Trophoblast cell (in vitro differentiated cells and primary cell): ENCODE measurements at regions not wholly inside any gene's neighbourhood (a gene's known extent, or its start where the extent isn't known, plus 50 kb on each side); places are given as distances from the start of the nearest gene placed in this dataset.
"Not testable (repeated sequence)": the region's sequence is repeated elsewhere in the genome, so short reads cannot be mapped to it uniquely, and the experiment has no call there.

ENCODE experiments used
- DNase-seq, 2 donors: peaks; one replicate each; pipeline ENCODE4 v3.0.0-alpha.2; 2016
- H2AFZ ChIP-seq: 2 replicates; pipeline ENCODE4 v1.6.1; 2013; ENCODE audit warnings: low read length, moderate library complexity, mild to moderate bottlenecking; ENCODE audit not compliant: insufficient read depth, poor library complexity
- H2AK5ac ChIP-seq: 2 replicates; pipeline ENCODE4 v1.6.1; 2013; ENCODE audit warnings: mild to moderate bottlenecking, low read length
- H2BK120ac ChIP-seq: 2 replicates; pipeline ENCODE4 v1.6.1; 2013; ENCODE audit warnings: low read length, mild to moderate bottlenecking, moderate library complexity; ENCODE audit not compliant: insufficient read depth, poor library complexity
- H2BK12ac ChIP-seq: 2 replicates; pipeline ENCODE4 v1.6.1; 2013; ENCODE audit warnings: mild to moderate bottlenecking, low read length, moderate library complexity
- H2BK5ac ChIP-seq: 2 replicates; pipeline ENCODE4 v1.6.1; 2013; ENCODE audit warnings: low read length, low read depth, moderate library complexity, mild to moderate bottlenecking; ENCODE audit not compliant: poor library complexity
- H3K14ac ChIP-seq: 2 replicates; pipeline ENCODE4 v1.6.1; 2013; ENCODE audit warnings: mild to moderate bottlenecking, low read length
- H3K18ac ChIP-seq: 2 replicates; pipeline ENCODE4 v1.6.1; 2013; ENCODE audit warnings: mild to moderate bottlenecking, low read length
- H3K23ac ChIP-seq: 2 replicates; pipeline ENCODE4 v1.6.1; 2013; ENCODE audit warnings: low read length
- H3K27ac ChIP-seq: 2 replicates; pipeline ENCODE4 v1.5.1; 2013; ENCODE audit warnings: low read depth, mild to moderate bottlenecking, inconsistent platforms, low read length, moderate library complexity
- H3K27me3 ChIP-seq: 2 replicates; pipeline ENCODE4 v1.6.1; 2013; ENCODE audit warnings: inconsistent platforms, mild to moderate bottlenecking, low read length, moderate library complexity; ENCODE audit not compliant: insufficient read depth
- H3K36me3 ChIP-seq, 2 experiments: 1 replicate in 1 of 2; 2 replicates in 1 of 2; pipeline ENCODE4 v1.6.1; 2013; ENCODE audit warnings: low read length in 2 of 2, mild to moderate bottlenecking in 2 of 2, moderate library complexity in 1 of 2; ENCODE audit not compliant: insufficient read depth in 2 of 2, control insufficient read depth in 1 of 2
- H3K4ac ChIP-seq: 2 replicates; pipeline ENCODE4 v1.6.1; 2013; ENCODE audit warnings: low read depth, mild to moderate bottlenecking, low read length, moderate library complexity
- H3K4me1 ChIP-seq, 2 experiments: 1 replicate in 1 of 2; 2 replicates in 1 of 2; pipeline ENCODE4 v1.6.1; 2013; ENCODE audit warnings: low read length in 2 of 2, mild to moderate bottlenecking in 2 of 2, moderate library complexity in 1 of 2; ENCODE audit not compliant: insufficient read depth in 2 of 2, control insufficient read depth in 1 of 2
- H3K4me2 ChIP-seq: 2 replicates; pipeline ENCODE4 v1.6.1; 2013; ENCODE audit warnings: inconsistent platforms, mild to moderate bottlenecking, low read length, moderate library complexity
- H3K4me3 ChIP-seq: 2 replicates; pipeline ENCODE4 v1.5.1; 2013; ENCODE audit warnings: mild to moderate bottlenecking, low read depth, low read length, inconsistent platforms
- H3K79me1 ChIP-seq: one replicate; pipeline ENCODE4 v1.6.1; 2013; ENCODE audit warnings: low read length
- H3K79me2 ChIP-seq: 2 replicates; pipeline ENCODE4 v1.6.1; 2013; ENCODE audit warnings: low read length, mild to moderate bottlenecking; ENCODE audit not compliant: control insufficient read depth, insufficient read depth, poor library complexity
- H3K9ac ChIP-seq: 2 replicates; pipeline ENCODE4 v1.6.1; 2013; ENCODE audit warnings: mild to moderate bottlenecking, low read length
- H3K9me3 ChIP-seq: 2 replicates; pipeline ENCODE4 v1.6.1; 2013; ENCODE audit warnings: low read depth, mild to moderate bottlenecking, control low read depth, inconsistent platforms, low read length; ENCODE audit not compliant: insufficient read depth
- H4K12ac ChIP-seq: 2 replicates; pipeline ENCODE4 v1.6.1; 2013; ENCODE audit warnings: low read depth, mild to moderate bottlenecking, low read length, moderate library complexity
- H4K8ac ChIP-seq: 2 replicates; pipeline ENCODE4 v1.6.1; 2013; ENCODE audit warnings: low read depth, mild to moderate bottlenecking, low read length, moderate library complexity
- H4K91ac ChIP-seq: one replicate; pipeline ENCODE4 v1.6.1; 2013; ENCODE audit warnings: low read depth, mild to moderate bottlenecking, low read length, moderate library complexity
- WGBS: extraction: QIAGEN DNeasy Blood & Tissue Kit; methylation state at CpG from one replicate; pipeline ENCODE4 v1.1.7; 2013; ENCODE audit warnings: missing lambda C conversion rate; ENCODE audit not compliant: insufficient read length, insufficient coverage; ENCODE audit errors: extremely low coverage; 5-methylcytosine and 5-hydroxymethylcytosine counted together

DNA sequence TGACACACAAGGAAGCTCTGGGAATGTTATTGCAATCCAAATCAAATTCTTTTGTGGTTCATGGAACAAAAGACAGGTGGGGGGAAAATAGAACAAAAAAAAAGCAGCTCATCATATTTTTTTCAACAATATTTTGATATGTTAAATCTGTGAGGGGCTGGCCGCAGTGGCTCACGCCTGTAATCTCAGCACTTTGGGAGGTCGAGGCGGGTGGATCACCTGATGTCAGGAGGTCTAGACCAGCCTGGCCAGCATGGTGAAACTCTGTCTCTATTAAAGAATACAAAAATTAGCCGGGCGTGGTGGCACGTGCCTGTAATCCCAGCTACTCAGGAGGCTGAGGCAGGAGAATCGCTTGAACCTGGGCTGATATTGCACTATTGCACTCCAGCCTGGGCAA is 279.4 kb upstream of the SPAG17 start:
- not testable (repeated sequence) for H3K79me2 ChIP-seq, H3K4ac ChIP-seq, H3K23ac ChIP-seq, H3K79me1 ChIP-seq, H2BK5ac ChIP-seq, H3K4me2 ChIP-seq, H3K27me3 ChIP-seq, H3K9me3 ChIP-seq, H3K4me1 ChIP-seq, H4K91ac ChIP-seq, H3K36me3 ChIP-seq, H2AK5ac ChIP-seq, H2BK12ac ChIP-seq, H3K9ac ChIP-seq, H2BK120ac ChIP-seq, H3K18ac ChIP-seq, H4K8ac ChIP-seq, H3K27ac ChIP-seq, H2AFZ ChIP-seq, H3K4me3 ChIP-seq, H3K14ac ChIP-seq, H4K12ac ChIP-seq, DNase-seq
- WGBS, result no CpG with 5 or more reads among the region's 8 CpGs

GRCh38 chr1:118461154-118461553 is 276.1 kb upstream of the SPAG17 start:
- no peaks in the 10 kb centered on the region for H3K27me3 ChIP-seq
- H4K12ac ChIP-seq, result no peak overlapping the region
- no peak overlapping the region for H3K9ac ChIP-seq
- no peak overlapping the region for H3K4ac ChIP-seq
- H4K91ac ChIP-seq, result no peak overlapping the region
- H3K4me2 ChIP-seq, result no peak overlapping the region
- no peak overlapping the region for H2AK5ac ChIP-seq
- no peak overlapping the region for H2AFZ ChIP-seq
- H3K23ac ChIP-seq, result no peak overlapping the region
- no peak overlapping the region for H3K18ac ChIP-seq
- no peak overlapping the region for H3K14ac ChIP-seq
- no peaks in the 10 kb centered on the region for H3K79me1 ChIP-seq
- no peak overlapping the region for H3K4me3 ChIP-seq
- DNase-seq, result no peak
- no peak overlapping the region for H4K8ac ChIP-seq
- no peak overlapping the region for H3K27ac ChIP-seq
- no peak overlapping the region for H2BK12ac ChIP-seq
- no peaks in the 10 kb centered on the region for H3K4me1 ChIP-seq
- H2BK5ac ChIP-seq, result no peak overlapping the region
- H3K9me3 ChIP-seq, result no peaks in the 10 kb centered on the region
- H3K79me2 ChIP-seq, result no peaks in the 10 kb centered on the region
- no peak overlapping the region for H2BK120ac ChIP-seq
- no peaks in the 10 kb centered on the region for H3K36me3 ChIP-seq

GRCh38 chr1:118459871-118460270 is 274.8 kb upstream of the SPAG17 start:
- Histone ChIP-seq H3K9ac (no peak overlapping the region), H3K79me2 (no peaks in the 10 kb centered on the region), H2AK5ac (no peak overlapping the region), H2BK120ac (no peak overlapping the region), H3K23ac (no peak overlapping the region), H3K27ac (no peak overlapping the region), H3K4me1 (no peaks in the 10 kb centered on the region), H3K4me3 (no peak overlapping the region), H3K4me2 (no peak overlapping the region), H2BK5ac (no peak overlapping the region), H3K18ac (no peak overlapping the region), H3K9me3 (no peaks in the 10 kb centered on the region), H3K36me3 (no peaks in the 10 kb centered on the region), H3K27me3 (no peaks in the 10 kb centered on the region), H3K14ac (no peak overlapping the region), H3K4ac (no peak overlapping the region), H4K12ac (no peak overlapping the region), H4K91ac (no peak overlapping the region), H4K8ac (no peak overlapping the region), H2BK12ac (no peak overlapping the region), H2AFZ (no peak overlapping the region), H3K79me1 (no peaks in the 10 kb centered on the region)
- peak in 1 of 2 donors; percentile 57 for DNase-seq

DNA sequence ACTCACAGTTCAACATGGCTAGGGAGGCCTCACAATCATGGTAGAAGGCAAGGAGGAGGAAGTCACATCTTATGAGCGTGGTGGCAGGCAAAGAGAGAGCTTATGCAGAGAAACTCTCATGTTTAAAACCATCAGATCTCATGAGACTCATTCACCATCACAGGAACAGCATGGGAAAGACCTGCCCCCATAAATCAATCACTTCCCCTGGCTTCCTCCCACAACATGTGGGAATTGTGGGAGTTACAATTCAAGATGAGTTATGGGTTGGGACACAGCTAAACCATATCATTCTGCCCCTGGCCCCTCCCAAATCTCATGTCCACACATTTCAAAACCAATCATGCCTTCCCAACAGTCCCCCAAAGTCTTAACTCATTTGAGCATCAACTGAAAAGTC is 268.8 kb upstream of the SPAG17 start:
- not testable (repeated sequence) for H4K12ac ChIP-seq, H3K4me3 ChIP-seq, H3K79me2 ChIP-seq, H3K14ac ChIP-seq, DNase-seq, H3K36me3 ChIP-seq, H3K9ac ChIP-seq, H4K91ac ChIP-seq, H3K4ac ChIP-seq, H3K79me1 ChIP-seq, H3K27ac ChIP-seq, H3K27me3 ChIP-seq, H2BK120ac ChIP-seq, H3K23ac ChIP-seq, H2AK5ac ChIP-seq, H4K8ac ChIP-seq, H3K18ac ChIP-seq, H3K4me1 ChIP-seq, H2BK12ac ChIP-seq, H2BK5ac ChIP-seq, H2AFZ ChIP-seq, H3K4me2 ChIP-seq, H3K9me3 ChIP-seq
- WGBS, result no CpG with 5 or more reads among the region's 1 CpG

- H3K4me2 ChIP-seq, result no peak overlapping the region
- no CpG with 5 or more reads among the region's 1 CpG for WGBS
- H4K12ac ChIP-seq, result no peak overlapping the region
- no peak overlapping the region for H2BK12ac ChIP-seq
- no peaks in the 10 kb centered on the region for H3K36me3 ChIP-seq
- H3K9ac ChIP-seq, result no peak overlapping the region
- no peak overlapping the region for H3K23ac ChIP-seq
- H4K8ac ChIP-seq, result no peak overlapping the region
- peaks cover 7% of the 10 kb centered on the region for H3K9me3 ChIP-seq
- no peaks in the 10 kb centered on the region for H3K4me1 ChIP-seq
- no peaks in the 10 kb centered on the region for H3K27me3 ChIP-seq
- no peak overlapping the region for H2AFZ ChIP-seq
- H2BK120ac ChIP-seq, result no peak overlapping the region
- no peaks in the 10 kb centered on the region for H3K79me2 ChIP-seq
- no peak overlapping the region for H3K4me3 ChIP-seq
- no peak overlapping the region for H3K14ac ChIP-seq
- no peak overlapping the region for H2BK5ac ChIP-seq
- no peaks in the 10 kb centered on the region for H3K79me1 ChIP-seq
- H3K18ac ChIP-seq, result no peak overlapping the region
- H4K91ac ChIP-seq, result no peak overlapping the region
- no peak overlapping the region for H3K27ac ChIP-seq
- no peak overlapping the region for H2AK5ac ChIP-seq
- H3K4ac ChIP-seq, result no peak overlapping the region
- no peak for DNase-seq
Measured at GRCh38 chr1:118445156-118445555, 260.1 kb upstream of the SPAG17 start.
